Skeletal muscle tissue (tissue), 3 donors: ENCODE measurements at regions not wholly inside any gene's neighbourhood (a gene's known extent, or its start where the extent isn't known, plus 50 kb on each side); places are given as distances from the start of the nearest gene placed in this dataset.

ENCODE experiments used
- H3K27ac ChIP-seq: one replicate; pipeline ENCODE4 v1.7.0; 2013; ENCODE audit warnings: mild to moderate bottlenecking, low read depth, low read length, inconsistent platforms
- H3K27me3 ChIP-seq, 3 donors: one replicate each; pipeline ENCODE4 v1.7.0; 2013; ENCODE audit warnings: low read length in 3 of 3; ENCODE audit not compliant: control insufficient read depth in 3 of 3, insufficient read depth in 3 of 3
- H3K36me3 ChIP-seq, 3 donors: one replicate each; pipeline ENCODE4 v1.7.0; 2013; ENCODE audit warnings: low read length in 3 of 3; ENCODE audit not compliant: control insufficient read depth in 3 of 3, insufficient read depth in 3 of 3
- H3K4me1 ChIP-seq, 3 donors: one replicate each; pipeline ENCODE4 v1.7.0; 2013; ENCODE audit warnings: low read length in 3 of 3, mild to moderate bottlenecking in 3 of 3; ENCODE audit not compliant: control insufficient read depth in 3 of 3, insufficient read depth in 3 of 3
- H3K4me3 ChIP-seq, 3 donors: one replicate each; pipeline ENCODE4 v1.7.0; 2013; ENCODE audit warnings: low read length in 3 of 3
- H3K9ac ChIP-seq, 3 donors: one replicate each; pipeline ENCODE4 v1.7.0; 2013; ENCODE audit warnings: low read length in 3 of 3, mild to moderate bottlenecking in 3 of 3, moderate library complexity in 2 of 3, low read depth in 1 of 3
- H3K9me3 ChIP-seq, 3 donors: one replicate each; pipeline ENCODE4 v1.7.0; 2013; ENCODE audit warnings: low read length in 3 of 3; ENCODE audit not compliant: control insufficient read depth in 3 of 3
- donor health status: Osteomylitis.

GRCh38 chr10:105598207-105598606 lies 957.1 kb downstream of the SORCS3 start:
- H3K9ac ChIP-seq = no peak overlapping the region
- H3K27me3 ChIP-seq = no peaks in the 10 kb centered on the region
- H3K9me3 ChIP-seq = no peaks in the 10 kb centered on the region
- no peaks in the 10 kb centered on the region for H3K36me3 ChIP-seq
- H3K27ac ChIP-seq = no peak overlapping the region
- H3K4me1 ChIP-seq = no peaks in the 10 kb centered on the region
- H3K4me3 ChIP-seq = no peak overlapping the region

GRCh38 chr10:105597312-105597711 lies 956.2 kb downstream of the SORCS3 start:
- Histone ChIP-seq H3K4me3 (no peak overlapping the region), H3K27me3 (no peaks in the 10 kb centered on the region), H3K9ac (no peak overlapping the region), H3K9me3 (no peaks in the 10 kb centered on the region), H3K4me1 (no peaks in the 10 kb centered on the region), H3K36me3 (no peaks in the 10 kb centered on the region), H3K27ac (no peak overlapping the region)

- Histone ChIP-seq H3K4me1 (no peaks in the 10 kb centered on the region), H3K9ac (no peak overlapping the region), H3K36me3 (no peaks in the 10 kb centered on the region), H3K4me3 (no peak overlapping the region), H3K27me3 (no peaks in the 10 kb centered on the region), H3K27ac (no peak overlapping the region), H3K9me3 (no peaks in the 10 kb centered on the region)
Observed at GRCh38 chr10:105596749-105597148, 955.7 kb downstream of the SORCS3 start.

- no peaks in the 10 kb centered on the region for H3K9me3 ChIP-seq
- H3K27ac ChIP-seq = no peak overlapping the region
- H3K4me3 ChIP-seq = no peak overlapping the region
- no peaks in the 10 kb centered on the region for H3K4me1 ChIP-seq
- H3K36me3 ChIP-seq = no peaks in the 10 kb centered on the region
- H3K27me3 ChIP-seq = no peaks in the 10 kb centered on the region
- H3K9ac ChIP-seq = no peak overlapping the region
Observed at GRCh38 chr10:105594296-105594695, 953.2 kb downstream of the SORCS3 start.

GRCh38 chr10:105592468-105592867 lies 951.4 kb downstream of the SORCS3 start:
- Histone ChIP-seq H3K4me1 (no peaks in the 10 kb centered on the region), H3K9me3 (no peaks in the 10 kb centered on the region), H3K4me3 (no peak overlapping the region), H3K9ac (no peak overlapping the region), H3K27me3 (no peaks in the 10 kb centered on the region), H3K36me3 (no peaks in the 10 kb centered on the region), H3K27ac (no peak overlapping the region)

GRCh38 chr10:105586451-105587098 lies 945.5 kb downstream of the SORCS3 start:
- no peaks in the 10 kb centered on the region for H3K9me3 ChIP-seq
- no peak overlapping the region for H3K9ac ChIP-seq
- H3K36me3 ChIP-seq = no peaks in the 10 kb centered on the region
- H3K4me3 ChIP-seq = no peak overlapping the region
- H3K27me3 ChIP-seq = no peaks in the 10 kb centered on the region
- no peak overlapping the region for H3K27ac ChIP-seq
- H3K4me1 ChIP-seq = no peaks in the 10 kb centered on the region

- Histone ChIP-seq H3K9me3 (no peaks in the 10 kb centered on the region), H3K9ac (no peak overlapping the region), H3K4me1 (no peaks in the 10 kb centered on the region), H3K27ac (no peak overlapping the region), H3K27me3 (no peaks in the 10 kb centered on the region), H3K4me3 (no peak overlapping the region), H3K36me3 (no peaks in the 10 kb centered on the region)
Observed at GRCh38 chr10:105585753-105586152, 944.7 kb downstream of the SORCS3 start.

- Histone ChIP-seq H3K27ac (no peak overlapping the region), H3K9me3 (no peaks in the 10 kb centered on the region), H3K36me3 (no peaks in the 10 kb centered on the region), H3K4me3 (no peak overlapping the region), H3K4me1 (no peaks in the 10 kb centered on the region), H3K9ac (no peak overlapping the region), H3K27me3 (no peaks in the 10 kb centered on the region)
Observed at GRCh38 chr10:105585171-105585570, 944.1 kb downstream of the SORCS3 start.

GRCh38 chr10:105579112-105579511 lies 938.0 kb downstream of the SORCS3 start:
- no peaks in the 10 kb centered on the region for H3K36me3 ChIP-seq
- H3K4me3 ChIP-seq = no peak overlapping the region
- no peak overlapping the region for H3K9ac ChIP-seq
- no peak overlapping the region for H3K27ac ChIP-seq
- no peaks in the 10 kb centered on the region for H3K27me3 ChIP-seq
- no peaks in the 10 kb centered on the region for H3K9me3 ChIP-seq
- H3K4me1 ChIP-seq = no peaks in the 10 kb centered on the region

GRCh38 chr10:105577865-105578607 lies 936.9 kb downstream of the SORCS3 start:
- Histone ChIP-seq H3K4me1 (no peaks in the 10 kb centered on the region), H3K4me3 (no peak overlapping the region), H3K36me3 (no peaks in the 10 kb centered on the region), H3K9me3 (no peaks in the 10 kb centered on the region), H3K9ac (no peak overlapping the region), H3K27me3 (no peaks in the 10 kb centered on the region), H3K27ac (no peak overlapping the region)
